Midbrain (tissue), 1 donor: ENCODE measurements at regions not wholly inside any gene's neighbourhood (a gene's known extent, or its start where the extent isn't known, plus 50 kb on each side); places are given as distances from the start of the nearest gene placed in this dataset.
A peak's percentile ranks its signal among the peaks of the same experiment; 100 is the strongest.
"Not testable (repeated sequence)": the region's sequence is repeated elsewhere in the genome, so short reads cannot be mapped to it uniquely, and the experiment has no call there.

Experiments used
- DNase-seq: peaks from one replicate; lab custom pipeline; 2025; lab: John Stamatoyannopoulos, UW

- DNase-seq, result no peak
Measured at GRCh38 chr21:15932726-15933125, 202.9 kb downstream of the USP25 start.

- no peak for DNase-seq
Measured at GRCh38 chr21:15935530-15935929, 205.7 kb downstream of the USP25 start.

GRCh38 chr21:15943009-15943666 is 213.4 kb downstream of the USP25 start:
- no peak for DNase-seq

GRCh38 chr21:15947677-15948076 is 217.9 kb downstream of the USP25 start:
- no peak for DNase-seq

GRCh38 chr21:15953551-15954116 is 223.9 kb downstream of the USP25 start:
- DNase-seq, result no peak

GRCh38 chr21:15964236-15964855 is 234.6 kb downstream of the USP25 start:
- no peak for DNase-seq

- no peak for DNase-seq
Measured at GRCh38 chr21:15966231-15966630, 236.4 kb downstream of the USP25 start.

GRCh38 chr21:15966651-15967050 is 236.9 kb downstream of the USP25 start:
- DNase-seq, result no peak

- DNase-seq, result no peak
Measured at GRCh38 chr21:15967661-15968060, 237.9 kb downstream of the USP25 start.

GRCh38 chr21:15968776-15969310 is 239.1 kb downstream of the USP25 start:
- no peak for DNase-seq

- no peak for DNase-seq
Measured at GRCh38 chr21:15976807-15977206, 247.0 kb downstream of the USP25 start.

GRCh38 chr21:15978215-15978738 is 248.5 kb downstream of the USP25 start:
- DNase-seq, result no peak

- not testable (repeated sequence) for DNase-seq
Measured at GRCh38 chr21:15979493-15979892, 249.7 kb downstream of the USP25 start.

GRCh38 chr21:15986277-15986676 is 256.5 kb downstream of the USP25 start:
- no peak for DNase-seq

- DNase-seq, result no peak
Measured at GRCh38 chr21:15992171-15992570, 262.4 kb downstream of the USP25 start.

- no peak for DNase-seq
Measured at GRCh38 chr21:15993951-15994350, 264.2 kb downstream of the USP25 start.

GRCh38 chr21:15999741-16000140 is 270.0 kb downstream of the USP25 start:
- DNase-seq, result no peak

- DNase-seq, result peak; percentile 22
Measured at GRCh38 chr21:16002874-16003466, 273.2 kb downstream of the USP25 start.

- no peak for DNase-seq
Measured at GRCh38 chr21:16004086-16004485, 274.3 kb downstream of the USP25 start.

GRCh38 chr21:16004523-16004922 is 274.7 kb downstream of the USP25 start:
- no peak for DNase-seq

- DNase-seq, result no peak
Measured at GRCh38 chr21:16005996-16006395, 276.2 kb downstream of the USP25 start.

- DNase-seq, result no peak
Measured at GRCh38 chr21:16007943-16008342, 278.2 kb downstream of the USP25 start.

- no peak for DNase-seq
Measured at GRCh38 chr21:16011719-16012118, 281.9 kb downstream of the USP25 start.
